Skeletal muscle tissue (tissue), 3 donors: ENCODE measurements at regions not wholly inside any gene's neighbourhood (a gene's known extent, or its start where the extent isn't known, plus 50 kb on each side); places are given as distances from the start of the nearest gene placed in this dataset.
"Not testable (repeated sequence)": the region's sequence is repeated elsewhere in the genome, so short reads cannot be mapped to it uniquely, and the experiment has no call there.

Experiments
- H3K27ac ChIP-seq: one replicate; pipeline ENCODE4 v1.7.0; 2013; ENCODE audit warnings: mild to moderate bottlenecking, low read depth, low read length, inconsistent platforms
- H3K27me3 ChIP-seq, 3 donors: one replicate each; pipeline ENCODE4 v1.7.0; 2013; ENCODE audit warnings: low read length in 3 of 3; ENCODE audit not compliant: control insufficient read depth in 3 of 3, insufficient read depth in 3 of 3
- H3K36me3 ChIP-seq, 3 donors: one replicate each; pipeline ENCODE4 v1.7.0; 2013; ENCODE audit warnings: low read length in 3 of 3; ENCODE audit not compliant: control insufficient read depth in 3 of 3, insufficient read depth in 3 of 3
- H3K4me1 ChIP-seq, 3 donors: one replicate each; pipeline ENCODE4 v1.7.0; 2013; ENCODE audit warnings: low read length in 3 of 3, mild to moderate bottlenecking in 3 of 3; ENCODE audit not compliant: control insufficient read depth in 3 of 3, insufficient read depth in 3 of 3
- H3K4me3 ChIP-seq, 3 donors: one replicate each; pipeline ENCODE4 v1.7.0; 2013; ENCODE audit warnings: low read length in 3 of 3
- H3K9ac ChIP-seq, 3 donors: one replicate each; pipeline ENCODE4 v1.7.0; 2013; ENCODE audit warnings: low read length in 3 of 3, mild to moderate bottlenecking in 3 of 3, moderate library complexity in 2 of 3, low read depth in 1 of 3
- H3K9me3 ChIP-seq, 3 donors: one replicate each; pipeline ENCODE4 v1.7.0; 2013; ENCODE audit warnings: low read length in 3 of 3; ENCODE audit not compliant: control insufficient read depth in 3 of 3
- donor health status: Osteomylitis.

GRCh38 chr12:68481181-68481941 lies 129.3 kb upstream of the RAP1B start:
- Histone ChIP-seq H3K9me3 (no peaks in the 10 kb centered on the region), H3K4me1 (no peaks in the 10 kb centered on the region), H3K4me3 (no peak overlapping the region), H3K9ac (no peak overlapping the region), H3K27me3 (no peaks in the 10 kb centered on the region), H3K27ac (peak overlapping the region; percentile 32), H3K36me3 (no peaks in the 10 kb centered on the region)

GRCh38 chr12:68482014-68482413 lies 128.7 kb upstream of the RAP1B start:
- Histone ChIP-seq H3K36me3 (no peaks in the 10 kb centered on the region), H3K27me3 (no peaks in the 10 kb centered on the region), H3K4me3 (no peak overlapping the region), H3K9ac (no peak overlapping the region), H3K27ac (peak overlapping the region; percentile 32), H3K9me3 (no peaks in the 10 kb centered on the region), H3K4me1 (no peaks in the 10 kb centered on the region)

- Histone ChIP-seq H3K4me3 (no peak overlapping the region), H3K4me1 (no peaks in the 10 kb centered on the region), H3K27ac (no peak overlapping the region), H3K9me3 (no peaks in the 10 kb centered on the region), H3K27me3 (no peaks in the 10 kb centered on the region), H3K9ac (no peak overlapping the region), H3K36me3 (no peaks in the 10 kb centered on the region)
These were observed 128.0 kb upstream of the RAP1B start for GRCh38 chr12:68482660-68483059.

- Histone ChIP-seq H3K4me3 (no peak overlapping the region), H3K9me3 (no peaks in the 10 kb centered on the region), H3K36me3 (no peaks in the 10 kb centered on the region), H3K9ac (no peak overlapping the region), H3K27me3 (no peaks in the 10 kb centered on the region), H3K4me1 (no peaks in the 10 kb centered on the region), H3K27ac (no peak overlapping the region)
These were observed 126.9 kb upstream of the RAP1B start for GRCh38 chr12:68483592-68484383.

- not testable (repeated sequence) for H3K4me3 ChIP-seq, H3K27me3 ChIP-seq, H3K4me1 ChIP-seq, H3K27ac ChIP-seq, H3K9me3 ChIP-seq, H3K9ac ChIP-seq, H3K36me3 ChIP-seq
These were observed 126.1 kb upstream of the RAP1B start for GRCh38 chr12:68484578-68484977.

GRCh38 chr12:68486449-68486848 lies 124.2 kb upstream of the RAP1B start:
- H3K9me3 ChIP-seq, H3K4me3 ChIP-seq, H3K27me3 ChIP-seq, H3K4me1 ChIP-seq, H3K36me3 ChIP-seq, H3K9ac ChIP-seq, H3K27ac ChIP-seq: not testable (repeated sequence)

- H3K27ac ChIP-seq: no peak overlapping the region
These were observed 122.9 kb upstream of the RAP1B start for GRCh38 chr12:68487721-68488309.

GRCh38 chr12:68489273-68489672 lies 121.4 kb upstream of the RAP1B start:
- no peak overlapping the region for H3K4me3 ChIP-seq
- H3K4me1 ChIP-seq: no peaks in the 10 kb centered on the region
- no peaks in the 10 kb centered on the region for H3K9me3 ChIP-seq
- no peak overlapping the region for H3K27ac ChIP-seq
- H3K9ac ChIP-seq: no peak overlapping the region
- H3K36me3 ChIP-seq: no peaks in the 10 kb centered on the region
- H3K27me3 ChIP-seq: no peaks in the 10 kb centered on the region

More at GRCh38 chr12:68487721-68488309, 122.9 kb upstream of the RAP1B start:
- H3K9ac ChIP-seq: no peak overlapping the region
- H3K4me1 ChIP-seq: no peaks in the 10 kb centered on the region
- no peak overlapping the region for H3K4me3 ChIP-seq
- H3K9me3 ChIP-seq: no peaks in the 10 kb centered on the region
- no peaks in the 10 kb centered on the region for H3K36me3 ChIP-seq
- no peaks in the 10 kb centered on the region for H3K27me3 ChIP-seq

GRCh38 chr12:68490476-68490875 lies 120.2 kb upstream of the RAP1B start:
- Histone ChIP-seq H3K9me3 (no peaks in the 10 kb centered on the region), H3K27me3 (no peaks in the 10 kb centered on the region), H3K4me1 (no peaks in the 10 kb centered on the region), H3K4me3 (no peak overlapping the region), H3K36me3 (no peaks in the 10 kb centered on the region), H3K9ac (no peak overlapping the region), H3K27ac (no peak overlapping the region)
